B cell (primary cell): ENCODE measurements at regions not wholly inside any gene's neighbourhood (a gene's known extent, or its start where the extent isn't known, plus 50 kb on each side); places are given as distances from the start of the nearest gene placed in this dataset.

Experiments used
- ATAC-seq: fragments of 200-7000 bp; cut with Tn5 transposase; one replicate; pipeline ENCODE4 v1.10.0; 2021; ENCODE audit warnings: low read depth, mild to moderate bottlenecking, moderate number of reproducible peaks, moderate library complexity
- CTCF ChIA-PET: fragments of 350-600 bp; sonication (Branson Sonifier 250); formaldehyde crosslinking; loops from one replicate; lab custom pipeline; 2021; ENCODE audit warnings: antibody characterized with exemption, inconsistent platforms; lab: Charles Lee
- POLR2A ChIA-PET: fragments of 350-600 bp; sonication (Branson Sonifier 250); formaldehyde crosslinking; loops from one replicate; lab custom pipeline; 2021; ENCODE audit warnings: antibody characterized with exemption; lab: Charles Lee
- DNase-seq: peaks from one replicate; pipeline ENCODE4 v3.0.0; 2013
- H2AFZ ChIP-seq: 2 replicates; pipeline ENCODE4 v1.6.1; 2012; ENCODE audit warnings: mild to moderate bottlenecking, low read depth, low read length; ENCODE audit not compliant: insufficient read depth, poor library complexity, severe bottlenecking
- H3K27ac ChIP-seq, 2 donors: 1 replicate in 1 of 2; 2 replicates in 1 of 2; pipeline ENCODE4 v1.5.1; 2012 to 2013; ENCODE audit warnings: low read length in 2 of 2, mild to moderate bottlenecking in 2 of 2, moderate library complexity in 1 of 2
- H3K27me3 ChIP-seq, 4 experiments: fragments of 200-600 bp in 1 of 4; sonication (generic) in 1 of 4; replicated peaks in 1 of 4; 1 replicate in 2 of 4; 2 replicates in 2 of 4; pipeline versions ENCODE4 v1.6.1 to v1.7.0; 2013 to 2016; ENCODE audit warnings: low read length in 3 of 4, mild to moderate bottlenecking in 2 of 4, mixed read lengths in 1 of 4, moderate library complexity in 1 of 4; ENCODE audit not compliant: insufficient read depth in 4 of 4, control insufficient read depth in 3 of 4; ENCODE audit errors: control extremely low read depth in 1 of 4
- H3K36me3 ChIP-seq, 2 experiments: replicated peaks in 1 of 2; 1 replicate in 1 of 2; 2 replicates in 1 of 2; pipeline versions ENCODE4 v1.6.1 to v1.7.1; 2013; ENCODE audit warnings: low read length in 1 of 2; ENCODE audit not compliant: insufficient read depth in 2 of 2, control insufficient read depth in 1 of 2; ENCODE audit errors: control extremely low read depth in 1 of 2, extremely low read depth in 1 of 2
- H3K4me1 ChIP-seq, 2 donors: fragments of 200-600 bp in 1 of 2; sonication (generic) in 1 of 2; 1 replicate in 1 of 2; 2 replicates in 1 of 2; pipeline versions ENCODE4 v1.5.1 to v1.6.1; 2013 to 2017; ENCODE audit warnings: low read length in 2 of 2; ENCODE audit not compliant: control insufficient read depth in 2 of 2, insufficient read depth in 2 of 2
- H3K4me2 ChIP-seq: replicated peaks from 2 replicates; pipeline ENCODE3; 2012; ENCODE audit warnings: mild to moderate bottlenecking, low read depth, low read length; ENCODE audit not compliant: poor library complexity, severe bottlenecking
- H3K4me3 ChIP-seq, 5 experiments: fragments of 200-600 bp in 1 of 5; sonication (generic) in 1 of 5; 1 replicate in 3 of 5; 2 replicates in 2 of 5; pipeline versions ENCODE4 v1.5.1 to v1.7.0; 2011 to 2016; ENCODE audit warnings: low read length in 4 of 5, mild to moderate bottlenecking in 4 of 5, low read depth in 2 of 5, control low read depth in 1 of 5, moderate library complexity in 1 of 5; ENCODE audit not compliant: insufficient read depth in 1 of 5; ENCODE audit errors: control extremely low read depth in 1 of 5, extremely low read depth in 1 of 5
- H3K79me2 ChIP-seq: fragments of 200-600 bp; sonication (generic); one replicate; pipeline ENCODE4 v1.6.0; 2016; ENCODE audit warnings: low read length; ENCODE audit not compliant: control insufficient read depth, insufficient read depth
- H3K9ac ChIP-seq: fragments of 200-600 bp; sonication (generic); 2 replicates; pipeline ENCODE4 v1.6.1; 2017; ENCODE audit warnings: mild to moderate bottlenecking, low read length, moderate library complexity
- H3K9me3 ChIP-seq, 3 donors: one replicate each; pipeline versions ENCODE4 v1.6.1 to v1.7.1; 2013; ENCODE audit warnings: low read length in 2 of 3; ENCODE audit not compliant: control insufficient read depth in 2 of 3, insufficient read depth in 1 of 3; ENCODE audit errors: control extremely low read depth in 1 of 3
- H4K20me1 ChIP-seq: 2 replicates; pipeline ENCODE4 v1.6.0; 2012; ENCODE audit warnings: mild to moderate bottlenecking, low read length; ENCODE audit not compliant: insufficient read depth, control insufficient read depth, poor library complexity, severe bottlenecking
- H3K27ac Mint-ChIP-seq: one replicate; pipeline ENCODE4 v1.8.0; 2021; ENCODE audit warnings: mixed read lengths
- H3K27me3 Mint-ChIP-seq: one replicate; pipeline ENCODE4 v1.8.0; 2021; ENCODE audit warnings: mixed read lengths
- H3K4me1 Mint-ChIP-seq: one replicate; pipeline ENCODE4 v1.8.0; 2021; ENCODE audit warnings: mixed read lengths
- H3K4me3 Mint-ChIP-seq: one replicate; pipeline ENCODE4 v1.8.0; 2021; ENCODE audit warnings: mixed read lengths
- H3K9me3 Mint-ChIP-seq: one replicate; pipeline ENCODE4 v1.8.0; 2022; ENCODE audit warnings: mixed read lengths; ENCODE audit not compliant: insufficient read depth
- EZH2 ChIP-seq: IDR thresholded peaks from 2 replicates; pipeline ENCODE4 v1.6.1; 2012; ENCODE audit warnings: borderline replicate concordance, low read depth, mild to moderate bottlenecking, moderate library complexity, low read length; ENCODE audit not compliant: insufficient read depth, poor library complexity, severe bottlenecking
- WGBS: methylation state at CpG from one replicate; pipeline ENCODE4 v1.1.5; 2013; ENCODE audit warnings: missing lambda C conversion rate; ENCODE audit not compliant: insufficient coverage; 5-methylcytosine and 5-hydroxymethylcytosine counted together
- intact Hi-C: fragments of 100-400 bp; cut with micrococcal nuclease; formaldehyde crosslinking; loops from one replicate; pipeline ENCODE4 v1.10.0; 2022
- TF ChIP-seq, protein P1 (sequence below): fragments of 200-600 bp; IDR thresholded peaks from one replicate; pipeline ENCODE4 v1.8.0; 2022; ENCODE audit warnings: antibody characterized with exemption, mild to moderate bottlenecking

DNA sequence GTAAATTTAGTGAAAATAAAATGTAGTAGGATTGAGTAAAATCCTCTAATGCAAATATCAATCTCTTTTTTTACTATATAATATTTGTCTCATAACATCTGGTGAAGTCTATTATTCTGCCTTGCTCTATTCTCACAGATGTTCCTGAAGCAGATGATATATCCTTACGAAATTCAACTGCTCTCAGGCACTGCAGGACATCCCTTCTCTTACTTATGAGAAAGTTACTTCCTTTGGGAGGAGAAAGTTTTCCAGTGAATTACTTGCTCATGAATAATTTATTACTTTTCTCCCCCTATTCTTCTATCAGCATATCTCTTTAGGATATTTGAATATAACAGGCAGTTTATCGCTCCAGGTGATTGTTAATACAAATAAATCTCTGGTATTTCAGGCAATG lies 75.6 kb upstream of the AGA start:
- CTCF ChIA-PET = no interaction called here

DNA sequence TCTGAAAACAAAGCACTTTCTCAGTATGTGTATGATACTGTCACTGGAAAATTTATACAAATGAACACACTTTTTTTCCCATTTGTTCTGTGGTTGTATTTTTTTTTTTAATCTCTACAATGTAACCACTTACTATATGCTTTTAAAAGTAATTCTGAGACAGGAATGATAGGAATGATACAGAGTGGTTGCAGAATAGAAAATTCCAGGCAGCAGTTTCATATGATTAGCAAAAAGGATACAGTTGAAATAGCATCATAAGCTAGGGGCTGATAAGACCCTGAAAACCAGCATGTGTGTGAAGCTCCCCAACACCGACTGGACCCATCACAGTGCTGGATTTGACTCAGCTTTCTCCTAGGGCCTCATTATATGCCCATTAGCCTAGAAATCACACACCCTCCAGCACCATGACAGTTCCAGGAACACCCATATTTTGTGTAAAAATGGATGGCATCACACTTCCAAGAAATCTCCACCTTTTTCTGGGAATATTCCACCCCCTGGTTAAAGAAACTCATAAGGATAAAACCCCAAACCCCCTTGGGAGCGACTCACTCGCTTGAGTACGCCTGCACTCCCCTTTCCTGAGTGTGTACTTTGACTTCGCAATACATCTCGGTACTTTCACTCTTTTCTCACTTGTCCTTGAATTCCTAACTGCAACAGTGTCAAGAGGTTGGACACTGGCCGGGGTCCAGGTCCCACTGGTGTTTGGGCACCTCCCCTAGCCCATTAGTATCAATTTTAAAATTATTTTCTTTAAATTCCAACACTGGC lies 77.4 kb upstream of the AGA start:
- Histone ChIP-seq H3K27me3 (no peaks in the 10 kb centered on the region), H3K4me2 (no peak overlapping the region), H3K36me3 (no peaks in the 10 kb centered on the region), H3K79me2 (no peaks in the 10 kb centered on the region), H4K20me1 (no peaks in the 10 kb centered on the region), H3K4me3 (no peak overlapping the region), H3K9ac (no peak overlapping the region), H3K27ac (no peak overlapping the region), H2AFZ (no peak overlapping the region), H3K4me1 (no peaks in the 10 kb centered on the region), H3K9me3 (peaks cover 0 to 7% (median 2%) of the 10 kb centered on the region in 3 donors)
- DNase-seq (no peak), ATAC-seq (no peak)
- no peak overlapping the region for H3K27ac Mint-ChIP-seq
- peaks cover 2% of the 10 kb centered on the region for H3K9me3 Mint-ChIP-seq
- TF ChIP-seq, protein P1, sequence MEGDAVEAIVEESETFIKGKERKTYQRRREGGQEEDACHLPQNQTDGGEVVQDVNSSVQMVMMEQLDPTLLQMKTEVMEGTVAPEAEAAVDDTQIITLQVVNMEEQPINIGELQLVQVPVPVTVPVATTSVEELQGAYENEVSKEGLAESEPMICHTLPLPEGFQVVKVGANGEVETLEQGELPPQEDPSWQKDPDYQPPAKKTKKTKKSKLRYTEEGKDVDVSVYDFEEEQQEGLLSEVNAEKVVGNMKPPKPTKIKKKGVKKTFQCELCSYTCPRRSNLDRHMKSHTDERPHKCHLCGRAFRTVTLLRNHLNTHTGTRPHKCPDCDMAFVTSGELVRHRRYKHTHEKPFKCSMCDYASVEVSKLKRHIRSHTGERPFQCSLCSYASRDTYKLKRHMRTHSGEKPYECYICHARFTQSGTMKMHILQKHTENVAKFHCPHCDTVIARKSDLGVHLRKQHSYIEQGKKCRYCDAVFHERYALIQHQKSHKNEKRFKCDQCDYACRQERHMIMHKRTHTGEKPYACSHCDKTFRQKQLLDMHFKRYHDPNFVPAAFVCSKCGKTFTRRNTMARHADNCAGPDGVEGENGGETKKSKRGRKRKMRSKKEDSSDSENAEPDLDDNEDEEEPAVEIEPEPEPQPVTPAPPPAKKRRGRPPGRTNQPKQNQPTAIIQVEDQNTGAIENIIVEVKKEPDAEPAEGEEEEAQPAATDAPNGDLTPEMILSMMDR = no peak
- H3K4me3 Mint-ChIP-seq = no peak overlapping the region
- no peaks in the 10 kb centered on the region for H3K4me1 Mint-ChIP-seq
- intact Hi-C loops = no loop called here
- CTCF ChIA-PET = no interaction called here
- POLR2A ChIA-PET = no interaction called here
- 91% methylated on average over 6 of the region's 7 CpGs for WGBS
- no peaks in the 10 kb centered on the region for H3K27me3 Mint-ChIP-seq

More for the DNA sequence above, 75.6 kb upstream of the AGA start:
- Mint-ChIP-seq H3K9me3 (peaks cover 2% of the 10 kb centered on the region), H3K27ac (no peak overlapping the region), H3K27me3 (no peaks in the 10 kb centered on the region), H3K4me1 (no peaks in the 10 kb centered on the region), H3K4me3 (no peak overlapping the region)
- Histone ChIP-seq H3K4me3 (no peak overlapping the region), H3K79me2 (no peaks in the 10 kb centered on the region), H3K27me3 (no peaks in the 10 kb centered on the region), H3K27ac (no peak overlapping the region), H3K4me2 (no peak overlapping the region), H4K20me1 (no peaks in the 10 kb centered on the region), H3K9me3 (peaks cover 0 to 7% (median 2%) of the 10 kb centered on the region in 3 donors), H3K4me1 (no peaks in the 10 kb centered on the region), H2AFZ (no peak overlapping the region), H3K36me3 (no peaks in the 10 kb centered on the region), H3K9ac (no peak overlapping the region)
- intact Hi-C loops = no loop called here
- WGBS = no CpG with 5 or more reads among the region's 2 CpGs
- DNase-seq = no peak
- POLR2A ChIA-PET = no interaction called here
- TF ChIP-seq, protein P1 = no peak
- no peak for TF ChIP-seq EZH2
- no peak for ATAC-seq
